Ovary (tissue), 3 donors: ENCODE measurements at regions not wholly inside any gene's neighbourhood (a gene's known extent, or its start where the extent isn't known, plus 50 kb on each side); places are given as distances from the start of the nearest gene placed in this dataset.

Experiments used
- POLR2A ChIP-seq: fragments of 450-650 bp; IDR thresholded peaks from one replicate; pipeline ENCODE4 v1.6.1; 2017; ENCODE audit warnings: antibody characterized with exemption, mild to moderate bottlenecking, moderate library complexity
- TF ChIP-seq, protein P1 (sequence below), 3 donors: fragments of 450-650 bp in 2 of 3; fragments of 200-600 bp in 1 of 3; IDR thresholded peaks; one replicate each; pipeline versions ENCODE4 v1.5.1 to v1.8.0; 2016 to 2022; ENCODE audit warnings: antibody characterized with exemption in 3 of 3, mild to moderate bottlenecking in 1 of 3
- donor health status: DM: no; HTN: no; CAD: no.

DNA sequence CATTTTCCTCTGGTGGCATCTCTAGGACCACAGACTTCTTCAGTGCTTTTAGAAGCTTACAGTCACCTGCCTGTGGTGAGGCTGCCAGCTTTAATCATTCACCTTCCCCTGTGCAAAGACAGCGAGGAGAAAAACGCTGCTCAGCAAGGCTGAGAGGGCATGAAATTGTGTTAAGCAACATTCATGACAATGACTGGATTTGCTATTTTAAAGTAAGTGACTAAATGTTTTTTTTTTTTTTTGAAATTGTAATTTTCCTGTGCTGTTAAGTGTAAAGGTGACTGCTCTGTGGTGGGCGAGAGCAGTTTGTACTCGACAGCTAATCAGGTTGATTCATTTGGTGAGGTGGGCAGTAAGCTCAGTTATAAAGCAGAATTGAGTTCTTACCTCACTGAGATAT is 240.4 kb downstream of the NSUN3 start:
- TF ChIP-seq, protein P1, sequence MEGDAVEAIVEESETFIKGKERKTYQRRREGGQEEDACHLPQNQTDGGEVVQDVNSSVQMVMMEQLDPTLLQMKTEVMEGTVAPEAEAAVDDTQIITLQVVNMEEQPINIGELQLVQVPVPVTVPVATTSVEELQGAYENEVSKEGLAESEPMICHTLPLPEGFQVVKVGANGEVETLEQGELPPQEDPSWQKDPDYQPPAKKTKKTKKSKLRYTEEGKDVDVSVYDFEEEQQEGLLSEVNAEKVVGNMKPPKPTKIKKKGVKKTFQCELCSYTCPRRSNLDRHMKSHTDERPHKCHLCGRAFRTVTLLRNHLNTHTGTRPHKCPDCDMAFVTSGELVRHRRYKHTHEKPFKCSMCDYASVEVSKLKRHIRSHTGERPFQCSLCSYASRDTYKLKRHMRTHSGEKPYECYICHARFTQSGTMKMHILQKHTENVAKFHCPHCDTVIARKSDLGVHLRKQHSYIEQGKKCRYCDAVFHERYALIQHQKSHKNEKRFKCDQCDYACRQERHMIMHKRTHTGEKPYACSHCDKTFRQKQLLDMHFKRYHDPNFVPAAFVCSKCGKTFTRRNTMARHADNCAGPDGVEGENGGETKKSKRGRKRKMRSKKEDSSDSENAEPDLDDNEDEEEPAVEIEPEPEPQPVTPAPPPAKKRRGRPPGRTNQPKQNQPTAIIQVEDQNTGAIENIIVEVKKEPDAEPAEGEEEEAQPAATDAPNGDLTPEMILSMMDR (IDR thresholded peaks at IDR 0.05) = no peak
- no peak for TF ChIP-seq POLR2A
